HUES64 (cell line): ENCODE measurements at regions not wholly inside any gene's neighbourhood (a gene's known extent, or its start where the extent isn't known, plus 50 kb on each side); places are given as distances from the start of the nearest gene placed in this dataset.

ENCODE experiments used
- H3K27ac ChIP-seq: 2 replicates; pipeline ENCODE4 v1.7.0; 2013; ENCODE audit warnings: low read depth, low read length, inconsistent platforms
- H3K27me3 ChIP-seq: 2 replicates; pipeline ENCODE4 v1.6.1; 2013; ENCODE audit warnings: mild to moderate bottlenecking, low read length; ENCODE audit not compliant: insufficient read depth
- H3K36me3 ChIP-seq: 2 replicates; pipeline ENCODE4 v1.6.1; 2013; ENCODE audit warnings: mild to moderate bottlenecking, low read length; ENCODE audit not compliant: insufficient read depth
- H3K4me1 ChIP-seq: 2 replicates; pipeline ENCODE4 v1.6.1; 2013; ENCODE audit warnings: mild to moderate bottlenecking, low read length, moderate library complexity; ENCODE audit not compliant: insufficient read depth
- H3K4me3 ChIP-seq: 2 replicates; pipeline ENCODE4 v1.5.1; 2013; ENCODE audit warnings: mild to moderate bottlenecking, low read length, moderate library complexity
- H3K9ac ChIP-seq: 2 replicates; pipeline ENCODE4 v1.6.1; 2013; ENCODE audit warnings: mild to moderate bottlenecking, low read depth, low read length
- H3K9me3 ChIP-seq: 2 replicates; pipeline ENCODE4 v1.6.1; 2013; ENCODE audit warnings: low read depth, low read length; ENCODE audit not compliant: insufficient read depth
- WGBS: fragments of 150-250, 120-280 bp; methylation state at CpG from one replicate; pipeline ENCODE4 v1.1.7; 2013; ENCODE audit warnings: missing lambda C conversion rate; 5-methylcytosine and 5-hydroxymethylcytosine counted together

DNA sequence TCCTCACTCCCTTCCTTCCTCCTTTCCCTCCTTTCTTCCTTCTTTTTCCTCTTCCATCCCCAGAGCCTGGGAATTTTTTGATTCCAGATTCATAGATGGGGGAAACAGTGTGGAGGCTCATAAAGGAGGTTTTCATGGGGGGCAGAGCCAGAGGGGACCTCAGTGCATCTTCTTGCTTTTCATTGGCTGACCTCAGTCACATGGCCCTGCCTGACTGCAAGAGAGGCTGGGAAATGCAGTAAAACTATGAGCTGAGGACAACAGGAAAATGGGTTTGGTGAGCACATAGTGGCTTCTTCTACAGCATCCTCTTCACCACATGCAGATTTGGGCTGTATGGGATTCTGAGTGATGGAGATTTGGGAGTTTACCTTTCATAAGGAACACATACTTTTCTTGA lies 437.1 kb upstream of the TBX3 start:
- H3K9me3 ChIP-seq, result 0 out of 2 replicates have a peak, but pooled peaks cover 3% of the 10 kb centered on the region

GRCh38 chr12:115118177-115118724 lies 434.3 kb upstream of the TBX3 start:
- 0 out of 2 replicates have a peak, but pooled peaks cover 3% of the 10 kb centered on the region for H3K9me3 ChIP-seq
- no peaks in the 10 kb centered on the region for H3K27me3 ChIP-seq
- H3K4me1 ChIP-seq, result peaks cover 7% of the 10 kb centered on the region
- no peak overlapping the region for H3K4me3 ChIP-seq
- 94% methylated on average over 3 of the region's 3 CpGs for WGBS
- H3K36me3 ChIP-seq, result no peaks in the 10 kb centered on the region
- no peak overlapping the region for H3K27ac ChIP-seq
- no peak overlapping the region for H3K9ac ChIP-seq

More for the DNA sequence above, 437.1 kb upstream of the TBX3 start:
- Histone ChIP-seq H3K27me3 (no peaks in the 10 kb centered on the region), H3K4me3 (no peak overlapping the region), H3K36me3 (no peaks in the 10 kb centered on the region), H3K27ac (no peak overlapping the region), H3K4me1 (no peaks in the 10 kb centered on the region), H3K9ac (no peak overlapping the region)

GRCh38 chr12:115114140-115114539 lies 430.2 kb upstream of the TBX3 start:
- 67% methylated on average over 2 of the region's 3 CpGs for WGBS
- Histone ChIP-seq H3K4me3 (no peak overlapping the region), H3K27me3 (no peaks in the 10 kb centered on the region), H3K9me3 (0 out of 2 replicates have a peak, but pooled peaks cover 3% of the 10 kb centered on the region), H3K36me3 (no peaks in the 10 kb centered on the region), H3K9ac (no peak overlapping the region), H3K4me1 (peaks cover 7% of the 10 kb centered on the region), H3K27ac (no peak overlapping the region)

DNA sequence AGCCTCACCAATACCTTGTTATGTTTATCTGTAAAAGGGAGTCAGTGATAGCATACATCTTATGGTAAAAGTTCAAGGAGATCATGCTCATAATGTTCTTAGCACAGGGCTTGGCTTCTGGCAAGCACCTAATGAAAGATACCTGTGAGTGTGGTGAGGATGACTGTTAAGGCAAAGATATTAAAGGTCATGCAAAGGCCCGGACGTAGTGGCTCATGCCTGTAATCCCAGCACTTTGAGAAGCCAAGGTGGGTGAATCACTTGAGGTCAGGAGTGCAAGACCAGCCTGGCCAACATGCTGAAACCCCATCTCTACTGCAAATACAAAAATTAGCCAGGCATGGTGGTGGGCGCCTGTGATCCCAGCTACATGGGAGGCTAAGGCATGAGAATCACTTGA lies 425.9 kb upstream of the TBX3 start:
- H3K9ac ChIP-seq, result no peak overlapping the region
- peaks cover 7% of the 10 kb centered on the region for H3K4me1 ChIP-seq
- H3K36me3 ChIP-seq, result no peaks in the 10 kb centered on the region
- 96% methylated on average over 3 of the region's 3 CpGs for WGBS
- no peak overlapping the region for H3K27ac ChIP-seq
- H3K4me3 ChIP-seq, result no peak overlapping the region
- no peaks in the 10 kb centered on the region for H3K27me3 ChIP-seq
- no peaks in the 10 kb centered on the region for H3K9me3 ChIP-seq

- Histone ChIP-seq H3K4me1 (no peaks in the 10 kb centered on the region), H3K27ac (no peak overlapping the region), H3K36me3 (no peaks in the 10 kb centered on the region), H3K9me3 (no peaks in the 10 kb centered on the region), H3K4me3 (no peak overlapping the region), H3K9ac (no peak overlapping the region), H3K27me3 (no peaks in the 10 kb centered on the region)
- WGBS, result 96% methylated on average over 3 of the region's 3 CpGs
Observed at GRCh38 chr12:115108129-115109100, 424.4 kb upstream of the TBX3 start.

DNA sequence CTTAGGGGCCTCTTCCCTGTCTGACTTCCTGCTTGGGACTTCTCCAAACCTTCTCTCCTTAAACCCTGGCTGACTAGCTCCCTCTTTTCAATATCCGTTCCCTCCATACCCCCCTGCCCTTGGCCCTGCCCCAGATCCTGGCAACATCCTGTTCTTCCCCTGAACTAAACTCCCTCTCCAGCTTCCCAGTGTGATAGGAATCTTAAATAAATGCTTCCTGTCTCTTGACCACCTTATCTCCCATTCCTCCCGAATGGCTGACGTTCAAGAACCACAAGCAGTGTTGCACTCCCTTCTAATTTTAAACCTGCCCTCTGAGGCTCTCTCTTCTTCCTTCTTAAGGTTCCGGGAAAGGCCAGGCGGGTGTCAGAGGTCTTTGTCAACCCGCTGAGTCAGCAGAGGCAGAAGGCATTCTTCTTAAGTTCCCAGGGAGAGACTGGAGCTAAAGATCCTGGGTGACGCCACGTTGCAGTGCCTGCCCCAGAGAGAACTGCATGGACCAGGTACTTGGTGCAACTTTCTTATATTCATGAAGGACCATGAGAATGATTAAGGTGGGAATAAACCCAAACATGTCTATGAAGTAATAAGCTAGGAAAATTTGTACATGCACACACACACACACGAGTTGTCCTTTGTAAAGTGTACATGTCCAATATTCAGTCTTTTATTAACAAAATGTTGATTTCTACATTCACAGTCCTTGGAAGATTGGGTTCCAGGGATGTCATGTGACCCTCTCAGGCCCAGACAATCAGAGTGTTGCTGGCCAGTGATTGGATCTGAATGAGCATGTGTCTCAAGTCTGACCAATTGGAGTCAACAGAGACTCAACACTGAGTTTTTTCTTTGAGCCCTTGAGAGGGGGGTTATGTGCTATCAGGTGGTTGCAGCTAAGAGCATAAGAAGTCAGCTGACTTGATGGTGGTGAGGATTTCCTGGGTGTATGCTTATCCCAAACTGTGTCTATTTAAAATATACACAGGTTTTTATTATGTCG lies 420.2 kb upstream of the TBX3 start:
- no peaks in the 10 kb centered on the region for H3K9me3 ChIP-seq
- H3K36me3 ChIP-seq, result no peaks in the 10 kb centered on the region
- H3K27ac ChIP-seq, result no peak overlapping the region
- H3K4me3 ChIP-seq, result no peak overlapping the region
- 81% methylated on average over 8 of the region's 10 CpGs for WGBS
- H3K9ac ChIP-seq, result no peak overlapping the region
- no peaks in the 10 kb centered on the region for H3K4me1 ChIP-seq
- H3K27me3 ChIP-seq, result no peaks in the 10 kb centered on the region

GRCh38 chr12:115102450-115102849 lies 418.5 kb upstream of the TBX3 start:
- no peaks in the 10 kb centered on the region for H3K9me3 ChIP-seq
- no peak overlapping the region for H3K27ac ChIP-seq
- no peaks in the 10 kb centered on the region for H3K36me3 ChIP-seq
- H3K27me3 ChIP-seq, result no peaks in the 10 kb centered on the region
- H3K4me3 ChIP-seq, result no peak overlapping the region
- 90% methylated on average over 5 of the region's 5 CpGs for whole genome bisulfite sequencing
- no peaks in the 10 kb centered on the region for H3K4me1 ChIP-seq
- H3K9ac ChIP-seq, result no peak overlapping the region

DNA sequence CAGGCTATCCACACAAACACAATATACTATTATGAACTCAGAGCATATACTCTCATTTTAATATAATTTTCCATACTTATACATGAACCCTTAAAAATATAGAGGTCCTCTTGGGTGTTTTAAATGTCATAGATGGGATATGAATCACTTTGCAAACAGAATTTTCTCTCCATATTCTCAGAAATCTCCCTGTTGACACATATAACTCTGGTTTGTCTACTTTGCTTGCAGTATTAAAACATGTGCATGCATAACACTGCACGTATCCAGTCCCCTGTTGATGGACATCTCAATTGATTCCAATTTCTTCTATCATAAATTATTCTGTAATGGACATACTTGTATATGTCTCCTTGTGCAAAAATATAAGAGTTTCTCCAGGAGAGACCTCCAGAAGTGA lies 417.5 kb upstream of the TBX3 start:
- WGBS, result 92% methylated on average over 1 of the region's 1 CpG
- H3K9ac ChIP-seq, result no peak overlapping the region
- H3K36me3 ChIP-seq, result no peaks in the 10 kb centered on the region
- H3K27me3 ChIP-seq, result no peaks in the 10 kb centered on the region
- H3K9me3 ChIP-seq, result no peaks in the 10 kb centered on the region
- no peak overlapping the region for H3K4me3 ChIP-seq
- no peak overlapping the region for H3K27ac ChIP-seq
- no peaks in the 10 kb centered on the region for H3K4me1 ChIP-seq

DNA sequence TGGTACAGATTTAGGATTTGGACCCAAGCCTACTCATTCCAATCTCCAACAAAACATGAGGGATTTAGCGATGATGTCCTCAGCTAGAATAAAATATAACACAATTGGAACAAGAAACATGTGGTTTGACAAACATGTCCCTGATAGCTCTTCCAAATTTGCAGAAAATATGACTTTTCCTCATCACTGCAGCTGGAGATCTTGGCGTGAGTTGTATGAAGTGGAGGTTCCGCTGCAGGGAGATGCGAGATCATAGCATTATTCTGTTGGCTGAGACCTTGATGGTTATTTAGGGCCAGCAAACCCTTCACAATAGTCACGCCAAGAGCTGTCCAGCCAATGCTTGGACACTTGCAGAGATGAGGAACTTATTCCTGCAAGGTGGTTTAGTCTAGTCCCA lies 413.4 kb upstream of the TBX3 start:
- no peak overlapping the region for H3K27ac ChIP-seq
- H3K4me1 ChIP-seq, result no peaks in the 10 kb centered on the region
- H3K27me3 ChIP-seq, result no peaks in the 10 kb centered on the region
- H3K4me3 ChIP-seq, result no peak overlapping the region
- WGBS, result 99% methylated on average over 5 of the region's 5 CpGs
- H3K9ac ChIP-seq, result no peak overlapping the region
- H3K9me3 ChIP-seq, result no peaks in the 10 kb centered on the region
- no peaks in the 10 kb centered on the region for H3K36me3 ChIP-seq

GRCh38 chr12:115096588-115097397 lies 412.8 kb upstream of the TBX3 start:
- H3K36me3 ChIP-seq, result no peaks in the 10 kb centered on the region
- whole genome bisulfite sequencing, result 91% methylated on average over 2 of the region's 2 CpGs
- H3K4me3 ChIP-seq, result no peak overlapping the region
- H3K27ac ChIP-seq, result no peak overlapping the region
- no peaks in the 10 kb centered on the region for H3K27me3 ChIP-seq
- no peak overlapping the region for H3K9ac ChIP-seq
- no peaks in the 10 kb centered on the region for H3K4me1 ChIP-seq
- H3K9me3 ChIP-seq, result no peaks in the 10 kb centered on the region
